Muscle layer of duodenum (tissue), 2 donors: ENCODE measurements at regions not wholly inside any gene's neighbourhood (a gene's known extent, or its start where the extent isn't known, plus 50 kb on each side); places are given as distances from the start of the nearest gene placed in this dataset.
"Not testable (repeated sequence)": the region's sequence is repeated elsewhere in the genome, so short reads cannot be mapped to it uniquely, and the experiment has no call there.

ENCODE experiments used
- H3K27ac ChIP-seq: one replicate; pipeline ENCODE4 v1.7.0; 2013; ENCODE audit warnings: mild to moderate bottlenecking, low read length
- H3K27me3 ChIP-seq: one replicate; pipeline ENCODE4 v1.7.0; 2013; ENCODE audit warnings: low read depth, mild to moderate bottlenecking, control low read depth, low read length
- H3K36me3 ChIP-seq, 2 donors: one replicate each; pipeline ENCODE4 v1.7.0; 2013; ENCODE audit warnings: low read length in 2 of 2, control low read depth in 1 of 2, mild to moderate bottlenecking in 1 of 2; ENCODE audit not compliant: insufficient read depth in 2 of 2, control insufficient read depth in 1 of 2
- H3K4me1 ChIP-seq, 2 donors: one replicate each; pipeline ENCODE4 v1.7.0; 2013; ENCODE audit warnings: low read length in 2 of 2, mild to moderate bottlenecking in 2 of 2, control low read depth in 1 of 2, moderate library complexity in 1 of 2; ENCODE audit not compliant: insufficient read depth in 2 of 2, control insufficient read depth in 1 of 2
- H3K4me3 ChIP-seq, 2 donors: one replicate each; pipeline ENCODE4 v1.7.0; 2013; ENCODE audit warnings: low read length in 2 of 2, low read depth in 1 of 2, mild to moderate bottlenecking in 1 of 2
- H3K9me3 ChIP-seq, 2 donors: one replicate each; pipeline ENCODE4 v1.7.0; 2013; ENCODE audit warnings: low read length in 2 of 2, control low read depth in 1 of 2, mild to moderate bottlenecking in 1 of 2; ENCODE audit not compliant: control insufficient read depth in 1 of 2
- donor health status: healthy.

- no peaks in the 10 kb centered on the region for H3K27me3 ChIP-seq
- H3K36me3 ChIP-seq: no peaks in the 10 kb centered on the region
- H3K9me3 ChIP-seq: no peaks in the 10 kb centered on the region
- H3K4me1 ChIP-seq: no peaks in the 10 kb centered on the region
- no peak overlapping the region for H3K4me3 ChIP-seq
- no peak overlapping the region for H3K27ac ChIP-seq
These were observed 880.3 kb upstream of the GBE1 start for GRCh38 chr3:82641701-82642100.

DNA sequence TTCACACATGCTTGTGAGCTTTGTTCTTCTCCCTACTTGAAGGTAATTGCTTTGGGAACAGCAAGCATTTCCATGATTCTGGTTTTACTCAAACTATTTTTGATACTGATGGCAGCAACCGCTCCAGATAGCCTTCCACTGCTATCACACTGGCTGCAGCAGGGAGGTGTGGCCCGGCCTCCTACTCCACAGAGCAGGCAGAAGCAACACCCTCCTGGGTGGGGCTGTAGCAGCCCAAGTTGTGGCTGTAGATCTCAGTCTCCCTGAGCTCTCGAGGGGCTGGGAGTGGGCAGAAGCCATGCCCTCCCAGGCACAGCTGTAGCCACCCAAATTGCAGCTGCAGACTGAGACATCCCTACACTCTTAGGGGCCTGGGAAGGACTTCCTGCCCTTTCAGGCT lies 878.8 kb upstream of the GBE1 start:
- Histone ChIP-seq H3K36me3 (no peaks in the 10 kb centered on the region), H3K9me3 (no peaks in the 10 kb centered on the region), H3K4me1 (no peaks in the 10 kb centered on the region), H3K27me3 (no peaks in the 10 kb centered on the region), H3K4me3 (no peak overlapping the region), H3K27ac (no peak overlapping the region)

- no peak overlapping the region for H3K4me3 ChIP-seq
- H3K4me1 ChIP-seq: no peaks in the 10 kb centered on the region
- no peak overlapping the region for H3K27ac ChIP-seq
- no peaks in the 10 kb centered on the region for H3K9me3 ChIP-seq
- H3K27me3 ChIP-seq: no peaks in the 10 kb centered on the region
- no peaks in the 10 kb centered on the region for H3K36me3 ChIP-seq
These were observed 876.1 kb upstream of the GBE1 start for GRCh38 chr3:82637574-82637973.

- H3K27ac ChIP-seq: no peak overlapping the region
- H3K4me1 ChIP-seq: no peaks in the 10 kb centered on the region
- H3K4me3 ChIP-seq: no peak overlapping the region
- no peaks in the 10 kb centered on the region for H3K36me3 ChIP-seq
- H3K27me3 ChIP-seq: no peaks in the 10 kb centered on the region
- H3K9me3 ChIP-seq: no peaks in the 10 kb centered on the region
These were observed 874.7 kb upstream of the GBE1 start for GRCh38 chr3:82636177-82636576.

DNA sequence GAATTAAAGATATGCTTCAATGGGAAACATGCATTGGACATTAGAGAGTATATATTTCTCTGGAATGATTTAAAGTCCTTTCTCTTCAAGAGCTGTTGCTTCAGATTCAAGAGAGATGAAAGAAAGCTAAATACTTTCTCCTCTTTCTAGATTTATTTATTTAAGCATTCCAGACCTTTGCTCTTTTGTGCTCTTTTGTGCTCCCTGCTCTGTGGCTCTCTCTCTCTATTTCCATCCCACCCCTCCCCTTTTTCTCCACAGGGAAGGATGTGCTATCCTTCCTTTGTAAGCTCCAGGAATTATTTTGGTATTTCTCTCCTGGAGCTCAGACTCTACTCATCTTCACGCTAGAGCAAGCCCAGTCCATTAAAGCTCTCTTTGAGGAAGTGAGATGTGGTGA lies 871.9 kb upstream of the GBE1 start:
- Histone ChIP-seq H3K9me3 (no peaks in the 10 kb centered on the region), H3K4me3 (no peak overlapping the region), H3K27me3 (no peaks in the 10 kb centered on the region), H3K36me3 (no peaks in the 10 kb centered on the region), H3K27ac (no peak overlapping the region), H3K4me1 (no peaks in the 10 kb centered on the region)

- Histone ChIP-seq H3K27ac (no peak overlapping the region), H3K9me3 (no peaks in the 10 kb centered on the region), H3K36me3 (no peaks in the 10 kb centered on the region), H3K27me3 (no peaks in the 10 kb centered on the region), H3K4me3 (no peak overlapping the region), H3K4me1 (no peaks in the 10 kb centered on the region)
These were observed 868.5 kb upstream of the GBE1 start for GRCh38 chr3:82629937-82630336.

DNA sequence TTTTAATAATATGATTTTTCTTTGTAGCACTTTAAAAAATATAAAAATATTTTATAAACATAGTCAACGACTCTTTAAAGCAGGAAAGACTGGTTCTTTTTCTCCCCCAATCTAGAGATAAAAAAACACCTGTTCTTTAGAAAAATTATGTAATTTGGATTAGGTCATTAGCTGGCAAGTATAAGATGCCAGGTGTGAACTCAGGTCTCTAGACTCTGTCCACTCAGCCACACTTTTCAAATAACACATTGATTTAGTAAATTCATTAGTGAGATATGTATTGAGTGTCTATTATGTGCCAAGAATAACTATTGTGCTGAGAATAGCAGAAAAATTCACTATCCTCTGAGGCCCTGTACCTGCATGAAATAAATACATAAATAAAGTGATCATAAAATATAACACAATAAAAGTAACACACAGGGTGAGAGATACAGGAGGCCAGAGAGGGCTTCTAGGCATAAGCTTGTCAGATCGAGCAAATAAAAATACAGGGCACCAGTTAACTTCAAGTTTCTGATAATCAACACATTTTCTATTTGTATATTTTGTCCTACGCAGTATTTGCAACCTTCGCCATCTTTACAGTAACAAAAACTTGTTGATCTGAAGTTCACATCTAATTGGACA lies 867.1 kb upstream of the GBE1 start:
- Histone ChIP-seq H3K27me3 (no peaks in the 10 kb centered on the region), H3K4me3 (no peak overlapping the region), H3K9me3 (peaks cover 0 to 4% of the 10 kb centered on the region in 2 donors), H3K27ac (no peak overlapping the region), H3K36me3 (no peaks in the 10 kb centered on the region), H3K4me1 (no peaks in the 10 kb centered on the region)

- Histone ChIP-seq H3K27me3 (no peaks in the 10 kb centered on the region), H3K36me3 (no peaks in the 10 kb centered on the region), H3K27ac (no peak overlapping the region), H3K9me3 (peaks cover 0 to 6% of the 10 kb centered on the region in 2 donors), H3K4me1 (no peaks in the 10 kb centered on the region), H3K4me3 (no peak overlapping the region)
These were observed 866.3 kb upstream of the GBE1 start for GRCh38 chr3:82627733-82628132.

GRCh38 chr3:82620744-82621143 lies 859.3 kb upstream of the GBE1 start:
- H3K27me3 ChIP-seq, H3K4me3 ChIP-seq, H3K36me3 ChIP-seq, H3K4me1 ChIP-seq, H3K27ac ChIP-seq: not testable (repeated sequence)
- H3K9me3 ChIP-seq: peaks cover 0 to 20% of the 10 kb centered on the region in 2 donors

GRCh38 chr3:82618594-82618993 lies 857.1 kb upstream of the GBE1 start:
- no peak overlapping the region for H3K4me3 ChIP-seq
- H3K36me3 ChIP-seq: no peaks in the 10 kb centered on the region
- peaks cover 0 to 16% of the 10 kb centered on the region in 2 donors for H3K9me3 ChIP-seq
- no peak overlapping the region for H3K27ac ChIP-seq
- H3K4me1 ChIP-seq: no peaks in the 10 kb centered on the region
- H3K27me3 ChIP-seq: no peaks in the 10 kb centered on the region

- Histone ChIP-seq H3K27ac (no peak overlapping the region), H3K27me3 (no peaks in the 10 kb centered on the region), H3K36me3 (no peaks in the 10 kb centered on the region), H3K4me3 (no peak overlapping the region), H3K9me3 (no peaks in the 10 kb centered on the region), H3K4me1 (no peaks in the 10 kb centered on the region)
These were observed 848.8 kb upstream of the GBE1 start for GRCh38 chr3:82610236-82610635.

GRCh38 chr3:82607391-82607790 lies 845.9 kb upstream of the GBE1 start:
- Histone ChIP-seq H3K9me3 (no peaks in the 10 kb centered on the region), H3K36me3 (no peaks in the 10 kb centered on the region), H3K4me1 (no peaks in the 10 kb centered on the region), H3K27me3 (no peaks in the 10 kb centered on the region), H3K4me3 (no peak overlapping the region), H3K27ac (no peak overlapping the region)
